Inflammatory macrophage (primary cell): ENCODE measurements at regions not wholly inside any gene's neighbourhood (a gene's known extent, or its start where the extent isn't known, plus 50 kb on each side); places are given as distances from the start of the nearest gene placed in this dataset.
"Not testable (repeated sequence)": the region's sequence is repeated elsewhere in the genome, so short reads cannot be mapped to it uniquely, and the experiment has no call there.

Experiments used
- DNase-seq, 2 donors: peaks; one replicate each; pipeline ENCODE4 v3.0.0-alpha.2; 2020 to 2022

DNA sequence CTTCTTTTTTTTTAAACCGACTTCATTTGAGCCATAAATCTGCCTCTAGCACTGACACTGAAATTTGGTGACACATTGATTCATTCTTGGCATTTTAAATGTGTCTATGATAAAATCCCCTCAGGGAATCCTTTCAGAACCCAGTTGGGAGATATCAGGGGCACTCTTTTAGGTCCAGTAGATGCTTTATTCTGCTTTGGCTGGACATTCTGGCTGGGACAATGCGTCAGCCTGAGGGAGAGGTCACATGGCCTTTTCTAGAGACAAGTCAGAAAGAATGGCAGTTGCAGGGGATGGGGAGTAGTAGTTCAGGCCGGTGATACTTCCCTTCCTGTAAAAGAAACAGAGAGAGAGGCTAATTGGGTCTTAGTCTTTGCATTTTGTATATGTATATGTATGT lies 63.1 kb downstream of the TRIM43 start:
- not testable (repeated sequence) for DNase-seq

DNA sequence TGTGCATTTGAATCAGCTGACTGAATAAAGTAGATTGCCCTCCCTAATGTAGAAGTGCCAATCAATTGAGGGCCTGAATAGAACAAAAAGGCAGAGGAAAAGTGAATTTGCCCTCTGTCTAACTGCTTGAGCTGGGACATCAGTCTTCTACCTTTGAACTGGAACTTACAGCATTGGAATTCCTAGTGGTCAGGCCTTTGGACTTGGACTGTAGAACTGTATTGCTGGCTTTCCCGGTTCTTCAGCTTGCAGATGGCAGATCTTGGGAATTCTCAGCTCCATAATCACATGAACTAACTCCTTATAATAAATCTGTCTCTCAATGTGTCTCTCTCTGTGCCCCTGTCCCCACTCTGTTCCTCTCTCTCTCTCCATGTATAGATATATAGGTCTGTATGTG lies 64.8 kb downstream of the TRIM43 start:
- DNase-seq: not testable (repeated sequence)

DNA sequence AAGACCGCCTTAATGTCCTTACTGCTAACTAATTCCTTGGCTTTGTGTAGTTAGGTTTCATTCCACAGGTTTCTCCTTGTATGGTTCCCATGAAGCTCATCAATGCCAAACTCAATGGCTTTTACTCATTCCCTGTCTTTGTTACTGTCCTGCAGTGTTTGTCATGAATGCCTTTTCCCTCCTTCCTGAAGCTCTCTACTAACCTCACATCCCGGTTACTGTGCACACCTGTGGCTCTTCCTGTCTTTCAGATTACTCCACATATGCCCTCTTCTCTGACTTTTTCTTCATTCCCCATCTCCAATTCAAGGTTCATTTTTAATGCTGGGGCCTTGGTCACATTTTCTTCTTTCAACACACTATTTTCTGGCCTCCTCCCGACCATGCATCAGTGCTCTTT lies 66.1 kb downstream of the TRIM43 start:
- not testable (repeated sequence) for DNase-seq

DNA sequence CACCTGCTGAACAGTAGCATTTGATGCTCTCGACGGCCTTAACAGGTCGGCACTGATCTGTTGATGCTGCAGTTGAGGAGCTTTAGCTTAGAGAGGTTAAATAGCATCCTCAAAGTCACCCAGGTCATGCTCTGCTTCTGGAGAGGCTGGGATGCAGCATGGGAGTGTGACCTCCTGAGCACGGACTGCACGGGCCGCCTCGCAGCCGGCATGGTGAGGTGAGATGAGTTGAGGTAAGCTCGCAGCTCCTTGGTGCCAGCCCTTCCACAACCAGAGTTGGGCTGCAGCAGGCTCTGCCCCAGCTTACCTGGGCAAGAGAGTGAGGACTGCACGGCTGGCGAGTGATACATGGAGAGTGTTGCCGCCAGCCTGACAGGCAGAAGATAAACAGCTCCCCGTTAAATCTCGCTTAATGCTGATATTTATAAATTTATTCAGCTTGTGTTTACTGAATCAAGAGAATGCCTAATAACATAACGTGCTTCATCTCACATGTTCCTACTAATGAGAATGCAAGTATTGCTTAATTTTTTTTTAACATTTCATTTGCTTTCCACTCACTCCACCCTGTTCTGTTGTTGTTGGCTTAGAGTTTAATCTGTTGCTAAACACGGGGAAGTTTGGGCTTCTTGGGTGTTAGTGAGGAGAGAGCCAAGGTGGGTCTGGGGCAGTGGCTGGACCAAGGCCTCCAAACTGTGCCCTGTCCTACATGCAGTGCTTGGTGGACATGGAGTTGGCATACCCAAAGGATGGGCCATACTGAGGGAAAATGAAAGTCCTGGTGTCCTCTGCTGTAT lies 69.2 kb downstream of the TRIM43 start:
- not testable (repeated sequence) for DNase-seq

DNA sequence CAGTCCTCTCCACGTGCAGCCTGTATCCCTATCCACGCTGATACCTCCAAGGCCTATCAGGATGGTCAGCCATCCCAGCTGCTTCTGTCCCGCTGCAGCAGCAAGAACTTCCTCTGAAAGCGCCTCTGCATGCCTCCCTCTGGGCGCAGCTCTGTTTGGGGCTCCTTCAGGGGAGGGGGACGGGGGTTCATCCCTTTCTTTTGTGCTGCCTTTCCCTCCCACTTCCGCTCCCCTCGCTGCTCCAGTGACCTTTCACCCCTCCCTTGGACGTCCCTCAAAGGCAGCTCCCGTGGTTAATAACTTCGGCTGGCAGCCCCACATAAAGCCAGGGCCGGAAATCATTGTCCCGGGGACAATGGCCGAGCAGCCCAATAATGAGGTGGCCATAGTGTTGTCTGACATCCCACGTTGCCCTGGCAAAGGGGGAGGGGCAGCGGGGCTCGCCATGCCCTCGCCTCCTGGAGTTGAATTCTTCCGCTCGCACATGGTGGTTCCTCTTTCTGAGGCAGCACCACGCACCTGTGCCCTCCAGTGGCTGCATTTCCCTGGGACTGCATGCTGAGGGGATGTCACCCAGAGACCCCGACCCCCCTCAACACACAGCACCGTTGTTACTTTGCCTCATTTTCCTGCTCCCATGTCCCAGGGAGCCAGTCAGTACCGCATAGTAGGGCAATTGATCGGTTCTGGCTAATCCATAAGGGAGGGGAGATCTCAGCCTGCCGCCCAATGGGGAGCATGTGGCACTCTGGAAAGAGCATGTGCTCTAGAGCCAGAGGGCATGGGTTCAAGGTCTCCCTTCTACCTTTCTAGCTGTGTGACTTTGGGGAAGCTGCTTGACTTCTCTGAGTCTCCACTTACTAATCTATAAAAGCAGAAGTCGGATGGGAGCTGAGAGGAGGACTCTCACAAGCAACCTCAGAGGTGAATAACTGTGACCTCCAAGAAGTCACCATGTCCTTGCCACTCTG lies 72.0 kb downstream of the TRIM43 start:
- not testable (repeated sequence) for DNase-seq

DNA sequence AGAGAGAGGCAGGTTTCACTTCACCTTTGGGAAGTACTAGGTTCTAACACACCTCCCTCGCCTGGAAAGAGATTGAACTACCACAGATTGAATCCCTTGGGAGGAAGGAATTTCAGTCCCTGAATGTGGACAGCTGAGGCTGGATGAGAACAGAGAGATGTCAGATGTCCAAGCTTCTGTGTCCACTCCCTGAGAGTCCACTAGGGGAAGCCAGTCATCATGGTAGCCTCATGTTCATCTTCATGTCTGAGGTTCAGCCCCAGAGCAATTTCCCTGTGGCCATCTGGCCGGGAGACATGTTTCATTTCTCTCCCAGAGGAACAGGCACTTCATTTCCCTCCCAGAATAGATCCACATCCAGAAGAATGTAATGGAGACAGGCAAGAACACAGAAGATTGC lies 74.8 kb downstream of the TRIM43 start:
- DNase-seq: not testable (repeated sequence)

DNA sequence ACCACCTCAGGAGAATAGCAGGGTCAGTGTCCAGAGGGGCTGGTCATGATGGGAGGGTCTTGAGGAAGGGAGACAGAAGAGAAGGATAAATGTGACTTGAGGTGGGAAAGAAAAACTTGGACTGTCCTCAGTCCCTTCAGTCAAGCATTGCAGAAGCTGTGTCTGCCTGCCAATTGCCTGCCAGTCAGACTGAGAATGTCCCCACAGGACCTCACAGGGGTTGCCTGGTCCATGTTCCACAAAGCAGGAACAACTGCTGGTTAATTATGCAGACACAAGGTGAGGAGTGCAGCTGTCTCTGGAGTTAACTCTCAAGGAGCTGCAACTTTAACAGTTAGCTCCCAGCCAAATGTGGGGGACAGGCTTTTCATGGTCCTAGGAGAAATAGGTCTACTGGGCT lies 75.7 kb downstream of the TRIM43 start:
- no peak for DNase-seq

DNA sequence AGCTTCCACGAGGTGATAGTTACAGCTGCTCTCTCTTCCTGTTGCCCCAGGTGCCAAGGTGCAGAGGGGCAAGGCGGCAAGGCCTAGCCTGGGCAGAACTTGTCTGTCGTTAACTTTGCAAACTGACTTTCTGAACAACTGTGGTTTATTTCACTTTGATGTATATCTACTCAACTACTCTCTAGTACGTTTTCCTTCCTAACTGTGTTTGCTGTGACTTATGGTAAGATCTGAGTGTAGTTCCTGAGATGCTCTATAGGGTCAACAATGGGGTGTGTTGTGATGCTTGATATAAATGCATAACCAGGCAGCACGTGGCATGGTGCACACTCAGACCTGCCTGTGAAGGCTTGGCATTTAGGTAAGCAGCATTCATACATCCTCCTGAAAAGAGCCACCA lies 77.1 kb downstream of the TRIM43 start:
- not testable (repeated sequence) for DNase-seq

DNA sequence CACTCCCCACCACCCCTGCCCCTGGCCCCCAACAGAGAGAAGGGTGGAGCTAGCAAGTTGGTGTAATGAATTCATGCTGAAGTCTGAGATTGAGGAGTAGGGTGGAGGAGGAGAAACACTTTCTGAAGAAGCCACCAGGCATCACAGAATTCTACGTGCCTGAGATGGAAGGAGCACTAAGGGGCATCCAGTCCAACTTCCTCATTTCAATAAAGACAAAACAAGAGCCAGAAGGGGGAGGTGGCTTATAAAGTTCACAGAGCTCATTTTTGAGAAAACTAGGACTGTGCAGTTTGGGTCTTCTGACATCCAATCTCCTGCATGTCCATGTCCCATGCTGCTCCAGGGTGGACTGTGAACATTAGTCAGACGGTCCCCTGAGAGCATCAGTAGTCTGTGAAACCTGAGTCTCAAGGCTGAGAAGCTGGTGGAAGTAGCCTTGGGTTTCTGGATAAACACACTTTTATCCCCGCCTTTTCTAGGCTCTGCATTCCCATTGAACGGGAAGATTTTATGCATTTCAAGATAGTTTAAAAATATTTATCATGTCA lies 77.7 kb downstream of the TRIM43 start:
- no peak for DNase-seq

DNA sequence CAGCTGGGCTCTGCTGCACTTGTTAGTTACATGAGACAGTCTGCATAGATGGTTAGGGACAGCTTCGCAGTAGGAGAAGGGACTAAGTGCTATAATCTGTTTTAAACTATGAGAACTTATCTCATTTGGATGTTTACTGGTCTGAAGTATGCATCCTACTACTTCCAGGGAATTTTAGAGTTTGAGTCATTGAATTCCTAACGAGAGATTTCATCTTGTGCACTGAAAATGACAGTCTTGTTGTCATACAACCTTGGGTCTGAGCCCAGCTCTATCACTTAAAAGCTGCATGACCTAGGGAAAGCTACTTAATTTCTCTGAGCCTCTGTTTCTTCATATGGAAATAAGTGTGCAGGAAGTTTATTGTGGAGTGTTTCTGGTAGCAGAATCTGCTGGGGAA lies 78.4 kb downstream of the TRIM43 start:
- no peak for DNase-seq

DNA sequence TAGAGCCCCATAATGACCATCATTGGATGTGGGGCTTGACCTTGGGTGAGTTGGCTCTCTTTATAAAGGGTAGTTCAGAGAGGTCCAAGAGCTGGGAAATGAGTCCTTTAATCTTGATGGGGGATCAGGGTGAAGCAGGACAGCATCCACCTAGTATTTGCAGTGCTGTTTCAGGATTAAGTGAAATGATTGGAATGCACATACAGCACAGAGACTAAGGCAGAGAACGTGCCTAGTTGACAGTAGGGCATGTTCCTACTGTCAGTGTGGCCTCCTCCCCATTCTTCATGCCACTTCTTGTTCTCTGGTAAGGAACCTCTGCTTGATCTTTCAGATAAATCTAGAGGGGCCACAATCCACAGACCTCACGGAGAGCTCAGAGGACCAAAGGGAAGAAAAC lies 78.9 kb downstream of the TRIM43 start:
- no peak for DNase-seq

DNA sequence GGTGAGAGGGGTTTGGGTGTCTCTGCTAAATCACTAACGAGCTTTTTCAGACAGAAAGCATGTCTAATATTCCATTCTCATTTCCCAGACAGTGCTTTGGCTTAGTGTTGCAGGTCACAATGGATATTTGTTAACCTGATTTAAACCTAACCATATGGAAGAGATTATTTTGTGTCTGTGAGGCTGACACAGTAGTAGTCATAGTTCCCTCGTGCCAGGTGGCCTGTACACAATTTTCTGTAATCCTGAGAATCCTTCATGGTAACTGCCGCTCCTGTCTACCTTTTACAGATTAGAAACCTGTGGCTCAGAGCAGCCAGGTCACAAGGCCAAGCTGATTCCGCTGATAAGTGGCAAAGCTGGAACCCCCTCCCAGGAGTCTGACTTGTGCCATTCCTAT lies 79.4 kb downstream of the TRIM43 start:
- not testable (repeated sequence) for DNase-seq

DNA sequence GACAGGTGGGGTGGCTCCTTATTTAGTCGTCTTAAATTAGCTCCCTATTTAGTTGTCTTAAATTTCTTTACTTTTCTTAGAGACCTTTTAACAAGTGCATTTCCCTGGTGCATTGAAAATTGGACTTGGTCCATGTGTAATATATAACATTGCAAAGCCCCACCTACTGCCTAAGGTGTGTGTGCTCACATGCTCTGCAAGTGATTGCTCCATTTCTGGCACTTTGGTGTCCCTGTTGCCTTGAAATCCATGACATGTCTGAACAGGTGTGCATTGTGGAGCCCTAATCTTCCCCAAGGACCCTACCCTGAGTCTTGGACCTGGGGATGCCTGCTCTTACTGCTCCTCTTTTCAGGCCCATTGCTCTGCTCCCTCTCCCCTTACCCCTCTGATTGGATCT lies 80.2 kb downstream of the TRIM43 start:
- not testable (repeated sequence) for DNase-seq

DNA sequence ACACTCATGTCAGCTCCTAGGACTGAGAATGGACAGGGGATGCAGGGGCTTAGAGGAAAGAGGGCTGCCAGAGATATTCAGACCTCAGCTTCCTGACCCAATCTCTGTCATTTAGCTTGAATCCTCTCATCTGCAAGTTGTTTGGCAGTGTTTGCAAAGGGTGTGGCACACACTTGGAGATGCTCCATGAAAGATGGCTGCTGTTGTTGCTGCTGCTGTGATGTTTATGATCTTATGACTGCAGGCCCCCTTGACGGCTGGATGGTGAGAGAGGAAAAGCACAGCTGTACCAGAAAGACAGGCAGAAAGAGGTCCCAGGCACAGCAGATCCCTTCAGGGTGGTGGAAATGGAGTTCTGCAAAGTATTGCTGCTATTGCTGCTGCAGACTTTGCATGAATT lies 80.7 kb downstream of the TRIM43 start:
- not testable (repeated sequence) for DNase-seq

DNA sequence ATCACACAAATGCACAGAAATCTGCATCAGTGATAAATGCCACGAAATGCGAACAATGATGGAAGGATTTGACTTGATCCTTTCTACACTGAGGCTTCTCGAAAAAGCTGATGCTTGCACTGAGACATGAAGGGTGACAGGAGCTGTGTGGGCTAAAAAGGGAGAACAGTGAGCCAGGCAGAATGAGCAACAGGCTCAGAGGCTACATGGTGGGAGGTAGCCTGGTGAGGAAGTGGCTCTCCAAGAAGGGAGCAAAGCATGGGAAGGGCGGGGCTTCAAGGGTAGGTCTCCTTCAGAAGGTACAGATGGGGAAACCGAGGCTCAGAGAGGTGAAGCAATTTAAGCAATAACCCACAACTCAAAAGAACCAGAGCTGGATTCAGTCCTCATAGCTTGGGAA lies 82.4 kb downstream of the TRIM43 start:
- DNase-seq: peak in 1 of 2 donors; percentile 64

DNA sequence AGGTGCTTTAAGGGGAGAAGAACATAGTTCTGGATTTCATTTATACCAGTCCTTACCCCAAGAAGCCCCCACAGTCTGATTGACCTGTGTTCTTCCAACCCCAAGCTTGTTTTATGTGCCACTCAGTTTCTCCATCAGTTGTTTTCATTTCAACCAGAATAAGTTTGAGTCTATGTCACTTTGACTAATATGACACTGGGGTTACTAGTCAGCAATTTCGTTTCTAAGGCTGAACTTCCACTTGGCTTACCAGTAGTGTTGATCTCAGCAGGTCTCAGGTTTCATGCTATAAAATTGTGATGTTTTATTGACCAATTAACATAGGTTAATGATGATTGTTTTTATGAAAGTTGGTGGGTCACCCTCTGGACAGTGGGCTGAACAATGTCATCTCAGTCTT lies 84.8 kb downstream of the TRIM43 start:
- not testable (repeated sequence) for DNase-seq

DNA sequence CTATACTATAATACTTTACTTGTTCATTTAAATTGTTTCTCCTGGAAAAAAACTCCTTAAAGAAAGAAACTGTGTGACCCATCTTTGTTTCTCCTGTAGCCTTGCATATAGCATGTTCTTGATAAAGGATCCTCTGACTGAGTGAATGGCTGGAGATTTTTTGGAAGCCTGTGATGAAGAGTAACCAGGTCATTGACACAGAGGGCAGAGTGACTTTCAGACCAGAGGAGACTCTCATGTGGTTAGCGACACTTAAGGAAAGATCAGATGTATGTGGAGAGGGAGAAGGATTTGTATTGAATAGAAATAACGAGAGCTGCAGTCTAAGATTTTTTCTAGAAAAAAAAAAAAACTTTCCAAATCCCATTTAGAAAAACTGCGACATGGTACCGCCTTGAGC lies 85.5 kb downstream of the TRIM43 start:
- DNase-seq: no peak

DNA sequence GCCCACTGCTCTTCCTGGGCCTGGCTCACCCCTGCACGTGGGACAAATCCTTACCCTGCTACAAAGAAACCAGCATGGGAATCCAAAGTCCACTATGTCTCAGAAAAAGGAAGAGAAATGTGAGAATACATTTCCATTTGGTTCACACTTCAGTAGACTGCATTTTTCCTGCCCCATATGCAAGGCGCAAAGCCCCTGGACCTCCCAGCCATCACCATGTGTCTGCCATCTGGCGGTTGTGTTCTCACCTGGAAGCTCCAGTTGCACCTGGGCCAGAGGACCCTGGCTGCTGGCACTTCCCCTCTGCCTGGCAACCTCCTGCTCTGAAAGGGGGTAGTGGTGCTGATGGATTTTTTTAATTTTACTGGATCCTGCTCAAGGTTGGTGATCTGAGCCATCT lies 86.0 kb downstream of the TRIM43 start:
- not testable (repeated sequence) for DNase-seq

DNA sequence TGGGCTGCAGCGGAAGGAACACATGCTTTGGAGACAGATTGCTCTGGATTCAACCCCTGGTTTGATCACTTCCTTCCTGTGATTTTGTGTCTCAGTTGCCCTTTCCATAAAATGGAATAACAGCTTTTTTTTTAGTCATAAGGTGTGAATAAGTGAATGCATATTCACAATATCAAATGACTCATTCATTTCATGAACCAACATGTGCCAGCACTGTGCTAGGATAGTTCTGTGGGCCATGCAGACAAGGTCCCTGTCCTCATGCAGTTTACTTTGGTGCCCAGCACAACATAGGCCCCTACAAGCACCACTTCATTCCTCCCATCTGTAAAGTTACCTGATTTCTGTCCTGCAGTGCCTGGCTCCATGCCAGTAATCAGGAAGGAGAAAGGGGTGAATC lies 89.4 kb downstream of the TRIM43 start:
- DNase-seq: not testable (repeated sequence)

DNA sequence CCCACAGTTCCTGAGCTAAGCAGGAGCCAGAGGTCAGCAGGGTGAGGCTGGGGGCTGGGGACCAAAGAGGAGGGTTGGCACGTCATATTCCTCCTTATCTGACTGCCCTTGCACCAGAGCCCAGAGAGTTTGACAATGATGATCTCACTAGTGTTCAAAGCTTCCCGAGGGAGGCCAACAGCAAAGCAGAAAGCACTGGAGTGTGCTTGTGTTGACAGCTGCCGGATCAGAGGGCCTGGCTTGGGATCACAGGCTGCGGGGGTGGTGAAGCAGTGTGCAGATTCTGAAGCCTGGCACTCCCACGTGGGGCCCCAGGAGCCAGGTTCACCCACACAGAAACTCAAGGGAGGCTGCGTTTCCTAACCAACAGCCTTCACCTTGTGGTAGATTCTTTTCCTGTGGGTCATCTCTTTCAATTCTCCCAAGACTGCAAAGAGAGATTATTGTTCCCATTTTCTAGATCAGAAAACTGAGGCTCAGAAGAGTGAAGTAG lies 89.8 kb downstream of the TRIM43 start:
- DNase-seq: not testable (repeated sequence)

DNA sequence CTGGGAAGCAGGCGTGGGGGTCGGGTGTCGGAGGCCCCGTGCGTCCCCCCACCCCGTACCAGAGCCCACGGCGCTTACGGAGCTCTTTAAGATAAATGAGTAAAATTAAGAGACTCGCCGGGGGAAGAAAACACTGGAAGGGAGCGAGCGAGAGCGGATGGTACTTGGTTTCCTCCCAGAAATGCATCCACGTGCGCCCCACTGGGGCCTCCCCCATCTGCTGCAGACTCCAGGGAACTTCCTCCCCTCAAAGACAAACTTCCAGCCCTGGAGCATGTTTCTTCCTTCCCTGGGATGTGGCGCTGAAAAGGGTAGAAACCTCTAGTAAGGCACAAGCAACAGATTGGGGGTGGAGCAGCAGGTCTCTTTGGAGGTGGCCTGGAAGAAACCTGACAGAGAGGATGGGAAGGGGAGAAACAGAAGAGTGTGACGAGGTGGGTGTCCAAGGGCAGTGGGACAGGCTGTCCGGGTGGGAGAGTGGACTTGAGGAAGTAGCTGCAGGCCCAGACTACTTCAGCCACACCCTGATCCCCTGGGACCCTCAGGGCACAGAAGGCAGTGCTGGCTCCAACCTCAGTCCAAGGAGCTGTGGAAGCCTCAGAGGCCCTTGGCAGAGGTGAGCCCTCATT lies 91.2 kb downstream of the TRIM43 start:
- DNase-seq: not testable (repeated sequence)

DNA sequence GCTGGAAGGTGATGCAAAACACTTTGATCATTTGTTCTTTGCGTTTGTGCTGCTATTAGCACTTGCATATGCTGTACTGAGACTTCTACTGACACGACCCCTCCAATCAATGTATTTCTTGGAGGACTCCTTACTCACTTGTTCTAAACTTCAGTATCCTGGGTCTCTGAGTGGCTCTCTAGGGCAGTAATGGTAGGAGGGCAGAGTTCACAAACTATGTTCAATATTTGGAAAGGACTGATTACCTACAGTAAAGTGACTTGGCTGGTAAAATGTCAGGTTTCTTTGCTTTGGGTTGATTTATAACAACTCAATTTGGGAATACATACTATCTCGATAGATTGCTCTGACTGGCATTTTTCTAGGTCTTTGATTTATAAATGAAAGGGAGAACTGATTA lies 93.7 kb downstream of the TRIM43 start:
- DNase-seq: no peak
